Mesothelial cell of epicardium (in vitro differentiated cells): ENCODE measurements at regions not wholly inside any gene's neighbourhood (a gene's known extent, or its start where the extent isn't known, plus 50 kb on each side); places are given as distances from the start of the nearest gene placed in this dataset.

Source experiments
- DNase-seq, 2 experiments: peaks; one replicate each; pipeline ENCODE4 v3.0.0; 2021; ENCODE audit warnings: low spot score in 2 of 2; ENCODE audit not compliant: unreplicated experiment in 2 of 2
- H3K27ac Mint-ChIP-seq: 2 replicates; pipeline ENCODE4 v1.8.0; 2021; ENCODE audit warnings: mixed read lengths
- H3K27me3 Mint-ChIP-seq: 2 replicates; pipeline ENCODE4 v1.8.0; 2021; ENCODE audit warnings: low read depth, mixed read lengths
- H3K36me3 Mint-ChIP-seq: 2 replicates; pipeline ENCODE4 v1.8.0; 2021; ENCODE audit warnings: mixed read lengths
- H3K4me1 Mint-ChIP-seq: 2 replicates; pipeline ENCODE4 v1.8.0; 2021; ENCODE audit warnings: mixed read lengths
- H3K4me3 Mint-ChIP-seq: 2 replicates; pipeline ENCODE4 v1.8.0; 2021; ENCODE audit warnings: mild to moderate bottlenecking, moderate library complexity, mixed read lengths
- H3K9me3 Mint-ChIP-seq: 2 replicates; pipeline ENCODE4 v1.8.0; 2021; ENCODE audit warnings: mixed read lengths
- TF ChIP-seq, protein P1 (sequence below): fragments of 200-600 bp; sonication (generic); IDR thresholded peaks from one replicate; pipeline ENCODE4 v1.5.0; 2021; ENCODE audit warnings: antibody characterized with exemption; ENCODE audit not compliant: unreplicated experiment

DNA sequence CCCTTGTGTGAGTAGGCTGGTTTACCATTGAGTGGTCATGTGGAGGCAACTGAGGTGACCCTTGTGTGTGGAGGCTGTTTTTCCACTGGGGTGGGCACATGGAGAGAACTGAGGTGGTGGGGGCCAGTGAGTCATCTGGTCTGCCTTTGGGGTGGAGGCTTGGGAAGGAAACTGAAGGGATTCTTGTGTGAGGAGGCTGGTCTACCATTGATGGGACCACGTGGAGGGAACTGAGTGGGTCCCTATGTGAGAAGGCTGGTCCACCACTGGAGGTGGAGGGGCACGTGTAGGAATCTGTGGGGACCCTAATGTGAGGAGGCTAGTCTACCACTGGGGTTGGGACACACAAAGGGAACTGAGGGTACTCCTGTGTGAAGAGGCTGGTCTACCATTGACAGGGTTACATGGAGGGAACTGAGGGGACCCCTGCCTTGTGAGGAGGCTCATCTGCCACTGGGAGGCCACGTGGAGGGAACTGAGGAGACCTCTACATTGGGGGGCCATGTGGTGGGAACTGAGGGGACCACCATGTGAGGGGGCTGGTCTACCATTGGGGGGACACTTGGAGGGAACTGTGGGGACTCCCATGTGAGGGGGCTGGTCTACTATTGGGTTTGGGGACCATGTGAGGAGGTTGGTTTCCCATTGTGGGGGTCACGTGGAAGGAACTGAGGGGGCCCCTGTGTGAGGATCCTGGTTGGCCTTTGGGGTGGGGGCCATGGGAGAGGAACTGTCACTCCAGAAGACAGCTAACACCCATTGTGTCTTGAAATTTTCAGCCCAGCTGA is 164.5 kb downstream of the WNT7A start:
- no peak overlapping the region for H3K27ac Mint-ChIP-seq
- H3K4me3 Mint-ChIP-seq = no peak overlapping the region

DNA sequence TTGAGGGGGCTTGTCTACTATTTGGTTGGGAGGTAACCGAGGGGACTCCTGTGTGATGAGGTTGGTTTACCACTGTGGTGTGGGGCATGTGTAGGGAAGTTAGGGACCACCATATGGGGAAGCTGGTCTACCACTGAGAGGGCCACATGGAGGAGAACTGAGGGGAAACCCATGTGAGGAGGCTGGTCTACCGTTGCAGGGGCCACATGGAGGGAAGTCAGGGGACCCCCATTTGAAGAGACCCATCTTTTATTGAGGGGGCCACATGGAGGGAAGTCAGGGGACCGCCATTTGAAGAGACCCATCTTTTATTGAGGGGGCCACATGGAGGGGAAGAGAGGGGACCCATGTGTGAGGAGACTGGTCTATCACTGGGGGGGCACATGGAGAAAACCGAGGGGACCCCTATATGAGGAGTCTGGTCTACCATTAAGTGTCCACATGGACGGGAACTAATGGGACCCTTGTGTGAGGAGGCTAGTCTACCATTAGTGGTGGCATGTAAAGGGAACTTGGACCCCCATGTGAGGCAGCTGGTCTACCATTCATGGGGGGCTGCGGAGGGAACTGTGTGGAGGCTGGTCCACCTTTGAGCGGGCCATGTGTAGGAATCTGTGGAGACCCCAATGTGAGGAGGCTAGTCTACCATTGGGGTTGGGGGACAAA is 165.5 kb downstream of the FBLN2 start:
- Mint-ChIP-seq H3K9me3 (peaks cover 57% of the 10 kb centered on the region), H3K4me3 (no peak overlapping the region), H3K36me3 (no peaks in the 10 kb centered on the region), H3K4me1 (peaks cover 2% of the 10 kb centered on the region), H3K27ac (no peak overlapping the region), H3K27me3 (peaks cover 22% of the 10 kb centered on the region)
- TF ChIP-seq, protein P1, sequence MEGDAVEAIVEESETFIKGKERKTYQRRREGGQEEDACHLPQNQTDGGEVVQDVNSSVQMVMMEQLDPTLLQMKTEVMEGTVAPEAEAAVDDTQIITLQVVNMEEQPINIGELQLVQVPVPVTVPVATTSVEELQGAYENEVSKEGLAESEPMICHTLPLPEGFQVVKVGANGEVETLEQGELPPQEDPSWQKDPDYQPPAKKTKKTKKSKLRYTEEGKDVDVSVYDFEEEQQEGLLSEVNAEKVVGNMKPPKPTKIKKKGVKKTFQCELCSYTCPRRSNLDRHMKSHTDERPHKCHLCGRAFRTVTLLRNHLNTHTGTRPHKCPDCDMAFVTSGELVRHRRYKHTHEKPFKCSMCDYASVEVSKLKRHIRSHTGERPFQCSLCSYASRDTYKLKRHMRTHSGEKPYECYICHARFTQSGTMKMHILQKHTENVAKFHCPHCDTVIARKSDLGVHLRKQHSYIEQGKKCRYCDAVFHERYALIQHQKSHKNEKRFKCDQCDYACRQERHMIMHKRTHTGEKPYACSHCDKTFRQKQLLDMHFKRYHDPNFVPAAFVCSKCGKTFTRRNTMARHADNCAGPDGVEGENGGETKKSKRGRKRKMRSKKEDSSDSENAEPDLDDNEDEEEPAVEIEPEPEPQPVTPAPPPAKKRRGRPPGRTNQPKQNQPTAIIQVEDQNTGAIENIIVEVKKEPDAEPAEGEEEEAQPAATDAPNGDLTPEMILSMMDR = no peak
- peak in 1 of 2 experiments; percentile 16 for DNase-seq

More for the DNA sequence above, 164.5 kb downstream of the WNT7A start:
- peaks cover 2% of the 10 kb centered on the region for H3K4me1 Mint-ChIP-seq
- TF ChIP-seq, protein P1 = no peak
- H3K27me3 Mint-ChIP-seq = peaks cover 14% of the 10 kb centered on the region
- H3K9me3 Mint-ChIP-seq = peaks cover 47% of the 10 kb centered on the region
- no peaks in the 10 kb centered on the region for H3K36me3 Mint-ChIP-seq
- DNase-seq = peak in 1 of 2 experiments; percentile 19

DNA sequence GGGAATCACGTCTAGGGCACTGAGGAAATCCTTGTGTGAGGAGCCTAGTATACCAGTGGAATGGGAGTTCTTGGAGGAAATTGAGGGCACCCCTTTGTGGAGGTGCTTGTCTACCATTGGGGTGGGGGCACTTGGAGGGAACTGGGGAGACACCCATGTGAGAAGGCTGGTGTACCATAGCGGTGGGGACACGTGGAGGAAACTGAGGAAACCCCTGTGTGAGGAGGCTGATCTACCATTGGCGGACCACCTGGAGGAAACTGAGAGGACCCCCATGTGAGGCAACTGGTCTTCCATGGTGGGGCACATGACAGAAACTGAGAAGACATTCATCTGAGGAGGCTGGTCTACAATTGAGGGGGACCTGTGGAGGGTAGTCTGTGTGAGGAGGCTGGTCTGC is 164.5 kb downstream of the FBLN2 start:
- TF ChIP-seq, protein P1 = no peak
- DNase-seq = peak; percentile 3 to 17
- Mint-ChIP-seq H3K4me1 (peaks cover 2% of the 10 kb centered on the region), H3K27ac (no peak overlapping the region), H3K9me3 (peaks cover 63% of the 10 kb centered on the region), H3K36me3 (no peaks in the 10 kb centered on the region), H3K4me3 (no peak overlapping the region), H3K27me3 (peaks cover 31% of the 10 kb centered on the region)

DNA sequence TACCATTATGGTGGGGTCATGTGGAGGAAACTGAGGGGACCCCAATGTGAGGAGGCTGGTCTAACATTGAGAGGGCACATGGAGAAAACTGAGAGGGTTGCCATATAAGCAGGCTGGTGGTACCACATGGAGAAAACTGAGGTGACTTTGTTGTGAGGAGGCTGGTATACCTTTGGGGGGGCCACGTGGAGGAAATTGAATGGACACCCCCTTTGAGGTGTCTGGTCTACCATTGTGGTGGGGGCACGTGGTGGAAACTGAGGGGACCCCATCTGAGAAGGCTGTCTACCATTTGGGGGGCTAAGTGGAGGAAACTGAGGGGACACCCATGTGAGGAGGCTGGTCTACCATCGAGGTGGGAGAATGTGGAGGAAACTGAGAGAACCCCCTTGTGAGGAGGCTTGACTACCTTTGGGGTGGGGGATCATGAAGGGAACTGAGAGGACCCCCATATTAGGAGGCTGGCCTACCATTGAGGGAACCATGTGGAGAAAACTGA is 163.8 kb downstream of the FBLN2 start:
- peaks cover 2% of the 10 kb centered on the region for H3K4me1 Mint-ChIP-seq
- DNase-seq = peak; percentile 2 to 29
- no peak overlapping the region for H3K27ac Mint-ChIP-seq
- no peak overlapping the region for H3K4me3 Mint-ChIP-seq
- TF ChIP-seq, protein P1 = no peak
- H3K36me3 Mint-ChIP-seq = no peaks in the 10 kb centered on the region
- peaks cover 38% of the 10 kb centered on the region for H3K27me3 Mint-ChIP-seq
- peaks cover 68% of the 10 kb centered on the region for H3K9me3 Mint-ChIP-seq

DNA sequence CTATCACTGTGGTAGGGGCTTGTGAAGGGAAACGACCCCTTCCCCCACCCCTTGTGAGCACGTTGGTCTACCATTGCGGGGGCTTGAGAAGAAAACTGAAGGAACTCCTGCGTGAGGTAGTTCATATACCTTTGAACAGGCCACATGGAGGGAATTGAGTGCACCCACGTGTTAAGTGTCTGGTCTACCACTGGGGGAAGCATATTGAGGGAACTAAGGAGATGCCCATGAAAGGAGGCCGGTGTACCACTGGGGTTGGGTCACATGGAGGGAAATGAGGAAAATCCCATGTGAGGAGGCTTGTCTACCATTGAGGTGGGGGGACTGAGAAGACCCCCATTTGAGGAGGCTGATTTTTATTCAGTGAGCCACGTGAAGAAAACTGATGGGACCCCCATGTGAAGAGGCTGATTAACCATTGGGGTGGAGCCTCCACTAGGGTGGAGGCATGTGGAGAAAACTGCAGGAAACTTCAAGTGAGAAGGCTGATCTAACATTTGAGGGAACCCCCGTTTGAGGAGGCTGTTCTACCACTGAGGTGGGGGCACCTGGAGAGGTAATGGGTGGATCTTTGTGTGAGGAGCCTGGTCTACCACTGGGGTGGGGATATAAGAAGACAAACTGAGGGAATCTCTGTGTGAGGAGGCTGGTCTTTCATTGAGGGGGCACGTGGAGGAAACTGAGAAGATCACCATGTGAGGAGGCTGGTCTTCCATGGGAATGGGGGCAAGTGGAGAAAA is 163.2 kb downstream of the FBLN2 start:
- TF ChIP-seq, protein P1 = no peak
- Mint-ChIP-seq H3K27me3 (peaks cover 43% of the 10 kb centered on the region), H3K9me3 (peaks cover 74% of the 10 kb centered on the region), H3K36me3 (no peaks in the 10 kb centered on the region), H3K4me3 (no peak overlapping the region), H3K27ac (no peak overlapping the region), H3K4me1 (no peaks in the 10 kb centered on the region)
- peak in 1 of 2 experiments; percentile 10 for DNase-seq
